Lower leg skin (tissue), 4 donors: ENCODE measurements at regions not wholly inside any gene's neighbourhood (a gene's known extent, or its start where the extent isn't known, plus 50 kb on each side); places are given as distances from the start of the nearest gene placed in this dataset.

Source experiments
- DNase-seq, 2 donors: peaks; one replicate each; pipeline ENCODE4 v3.0.0-alpha.2; 2019; ENCODE audit warnings: low spot score in 2 of 2
- H3K4me3 ChIP-seq: fragments of 200-600 bp; sonication (generic); 2 replicates; pipeline ENCODE4 v1.5.1; 2017; ENCODE audit warnings: mild to moderate bottlenecking, low read depth; ENCODE audit not compliant: poor library complexity, severe bottlenecking
- CTCF ChIP-seq, 3 donors: fragments of 450-650 bp; IDR thresholded peaks; one replicate each; pipeline ENCODE4 v1.5.1; 2016; ENCODE audit warnings: antibody characterized with exemption in 3 of 3, mild to moderate bottlenecking in 3 of 3, moderate library complexity in 2 of 3
- POLR2A ChIP-seq, 2 donors: fragments of 450-650 bp; IDR thresholded peaks; one replicate each; pipeline ENCODE4 v1.6.1; 2016 to 2017; ENCODE audit warnings: antibody characterized with exemption in 2 of 2, mild to moderate bottlenecking in 1 of 2, moderate library complexity in 1 of 2
- WGBS, 2 donors: methylation state at CpG; one replicate each; pipeline ENCODE4 v1.1.5; 2018; 5-methylcytosine and 5-hydroxymethylcytosine counted together
- intact Hi-C: fragments of 100-400 bp; cut with DNase I; formaldehyde crosslinking; loops from one replicate; pipeline ENCODE4 v1.15.0; 2023; ENCODE audit warnings: low total_unique reads

GRCh38 chr18:54717673-54718407, 110.4 kb upstream of the RAB27B start:
- no peak overlapping the region for H3K4me3 ChIP-seq
- intact Hi-C loops: no loop called here
- TF ChIP-seq POLR2A (IDR thresholded peaks at IDR 0.05) (no peak), CTCF (IDR thresholded peaks at IDR 0.05) (no peak)
- DNase-seq: no peak
- WGBS, 2 donors: 39 to 48% methylated on average over 14 of the region's 14 CpGs

- TF ChIP-seq POLR2A (IDR thresholded peaks at IDR 0.05): no peak
- TF ChIP-seq CTCF (IDR thresholded peaks at IDR 0.05): no peak
- DNase-seq: no peak
- intact Hi-C loops: no loop called here
- H3K4me3 ChIP-seq: no peak overlapping the region
- WGBS, 2 donors: 58 to 74% methylated on average over 1 of the region's 1 CpG
Measured at GRCh38 chr18:54718408-54718773, 109.9 kb upstream of the RAB27B start.

- intact Hi-C loops: no loop called here
- H3K4me3 ChIP-seq: no peak overlapping the region
- TF ChIP-seq POLR2A (IDR thresholded peaks at IDR 0.05) (no peak), CTCF (IDR thresholded peaks at IDR 0.05) (no peak)
- WGBS, 2 donors: 76 to 85% methylated on average over 1 of the region's 1 CpG
- no peak for DNase-seq
Measured at GRCh38 chr18:54720620-54721019, 107.7 kb upstream of the RAB27B start.

DNA sequence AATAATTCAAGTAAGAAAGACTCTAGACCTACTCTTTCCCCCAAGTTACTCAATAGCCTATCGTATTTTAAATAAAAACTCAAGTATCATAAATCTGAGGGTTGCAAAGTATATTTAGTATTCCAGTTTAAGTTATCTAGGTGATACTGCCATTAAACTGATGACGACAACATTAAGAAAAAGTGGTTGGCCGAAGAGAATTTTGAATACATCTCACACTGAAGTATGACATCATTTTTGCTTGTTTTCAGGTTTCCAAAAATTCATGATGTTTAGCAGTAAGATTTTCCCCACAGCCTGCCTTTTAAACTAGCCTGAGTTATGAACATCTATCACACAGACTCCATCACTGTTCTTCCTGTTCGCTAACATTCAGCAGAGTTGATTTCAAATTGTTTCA, 102.1 kb upstream of the RAB27B start:
- 85 to 91% methylated on average over 4 of the region's 4 CpGs for whole genome bisulfite sequencing, 2 donors
- intact Hi-C loops: no loop called here
- no peak overlapping the region for H3K4me3 ChIP-seq
- TF ChIP-seq POLR2A (IDR thresholded peaks at IDR 0.05): no peak
- no peak for TF ChIP-seq CTCF (IDR thresholded peaks at IDR 0.05)
- DNase-seq: no peak

DNA sequence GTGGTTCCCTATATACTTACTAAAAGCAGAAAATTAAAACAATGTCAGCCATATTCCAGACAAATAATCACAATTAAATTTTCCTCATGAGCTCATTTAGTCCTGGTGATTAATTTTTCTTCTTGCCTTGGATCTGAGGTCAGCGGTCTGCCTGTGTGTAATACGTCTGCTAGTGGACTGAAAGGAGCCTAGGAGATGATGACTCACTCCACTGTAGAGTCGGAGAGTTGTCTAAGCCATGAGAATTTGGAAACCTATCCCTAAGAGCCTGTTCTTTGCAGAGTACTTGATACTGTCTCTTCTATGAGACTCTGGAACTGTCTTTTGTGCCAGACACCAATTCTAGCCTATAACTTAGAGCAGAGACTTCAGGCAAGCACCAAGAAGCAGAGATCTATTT, 94.2 kb upstream of the RAB27B start:
- DNase-seq: no peak
- 26 to 43% methylated on average over 3 of the region's 3 CpGs for WGBS, 2 donors
- TF ChIP-seq CTCF (IDR thresholded peaks at IDR 0.05) (no peak), POLR2A (IDR thresholded peaks at IDR 0.05) (no peak)
- intact Hi-C loops: no loop called here
- no peak overlapping the region for H3K4me3 ChIP-seq

DNA sequence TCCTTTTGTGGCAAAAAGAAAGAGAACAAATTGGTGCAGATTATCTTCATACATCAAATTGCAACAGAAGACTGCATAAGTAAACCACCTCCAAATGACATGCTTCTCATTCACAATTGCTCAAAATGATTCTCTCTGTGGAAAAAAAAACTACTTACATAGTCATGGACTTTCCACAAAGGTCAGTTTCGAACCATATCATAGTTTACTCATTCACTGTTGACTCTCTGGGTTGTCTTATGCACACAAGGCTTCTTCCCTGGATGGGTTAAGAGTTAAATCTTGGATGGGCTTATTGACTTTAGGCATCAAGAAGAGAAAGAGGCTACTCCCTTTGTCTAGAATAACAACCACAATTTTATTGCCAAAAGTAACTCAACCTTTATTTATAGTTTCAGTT, 91.3 kb upstream of the RAB27B start:
- no peak for DNase-seq
- 91 to 97% methylated on average over 1 of the region's 1 CpG for WGBS, 2 donors
- intact Hi-C loops: no loop called here
- no peak overlapping the region for H3K4me3 ChIP-seq
- TF ChIP-seq CTCF (IDR thresholded peaks at IDR 0.05): no peak
- no peak for TF ChIP-seq POLR2A (IDR thresholded peaks at IDR 0.05)
